Breast epithelium (tissue), 3 donors: ENCODE measurements at regions not wholly inside any gene's neighbourhood (a gene's known extent, or its start where the extent isn't known, plus 50 kb on each side); places are given as distances from the start of the nearest gene placed in this dataset.

Experiments
- POLR2A ChIP-seq: fragments of 450-650 bp; IDR thresholded peaks from one replicate; pipeline ENCODE4 v1.6.1; 2016; ENCODE audit warnings: antibody characterized with exemption, mild to moderate bottlenecking, moderate library complexity
- POLR2AphosphoS5 ChIP-seq, 3 donors: sonication (generic); formaldehyde crosslinking; IDR thresholded peaks; one replicate each; pipeline ENCODE4 v1.6.1; 2017; ENCODE audit warnings: antibody characterized with exemption in 3 of 3
- TF ChIP-seq, protein P1 (sequence below), 3 donors: fragments of 450-650 bp; IDR thresholded peaks; one replicate each; pipeline ENCODE4 v1.5.1; 2016 to 2017; ENCODE audit warnings: antibody characterized with exemption in 3 of 3, mild to moderate bottlenecking in 3 of 3, moderate library complexity in 3 of 3

DNA sequence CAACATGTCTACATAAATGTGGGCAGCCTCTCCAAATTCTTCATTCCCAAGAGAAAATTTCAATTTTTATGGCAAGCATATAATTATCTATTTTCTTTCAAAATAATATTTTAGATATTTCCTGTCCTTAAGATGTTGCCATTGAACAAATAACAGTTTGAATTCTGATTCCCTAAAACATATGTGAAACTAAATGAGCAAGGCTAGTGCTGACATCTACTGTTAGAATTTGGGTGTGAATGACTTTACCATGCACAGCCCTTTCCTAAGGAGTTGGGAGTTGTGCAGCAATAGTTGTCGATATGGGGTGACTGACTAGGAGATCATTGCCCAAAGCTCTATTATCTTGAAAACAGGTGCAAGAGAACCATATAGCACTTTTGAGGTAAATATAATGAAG is 108.2 kb upstream of the SLC38A4 start:
- TF ChIP-seq POLR2AphosphoS5 (IDR thresholded peaks at IDR 0.05) (no peak), POLR2A (no peak)
- TF ChIP-seq, protein P1, sequence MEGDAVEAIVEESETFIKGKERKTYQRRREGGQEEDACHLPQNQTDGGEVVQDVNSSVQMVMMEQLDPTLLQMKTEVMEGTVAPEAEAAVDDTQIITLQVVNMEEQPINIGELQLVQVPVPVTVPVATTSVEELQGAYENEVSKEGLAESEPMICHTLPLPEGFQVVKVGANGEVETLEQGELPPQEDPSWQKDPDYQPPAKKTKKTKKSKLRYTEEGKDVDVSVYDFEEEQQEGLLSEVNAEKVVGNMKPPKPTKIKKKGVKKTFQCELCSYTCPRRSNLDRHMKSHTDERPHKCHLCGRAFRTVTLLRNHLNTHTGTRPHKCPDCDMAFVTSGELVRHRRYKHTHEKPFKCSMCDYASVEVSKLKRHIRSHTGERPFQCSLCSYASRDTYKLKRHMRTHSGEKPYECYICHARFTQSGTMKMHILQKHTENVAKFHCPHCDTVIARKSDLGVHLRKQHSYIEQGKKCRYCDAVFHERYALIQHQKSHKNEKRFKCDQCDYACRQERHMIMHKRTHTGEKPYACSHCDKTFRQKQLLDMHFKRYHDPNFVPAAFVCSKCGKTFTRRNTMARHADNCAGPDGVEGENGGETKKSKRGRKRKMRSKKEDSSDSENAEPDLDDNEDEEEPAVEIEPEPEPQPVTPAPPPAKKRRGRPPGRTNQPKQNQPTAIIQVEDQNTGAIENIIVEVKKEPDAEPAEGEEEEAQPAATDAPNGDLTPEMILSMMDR (IDR thresholded peaks at IDR 0.05), result peak in 2 of 3 donors; percentile 35 to 45
